ENCODE measurements at regions not wholly inside any gene's neighbourhood (a gene's known extent, or its start where the extent isn't known, plus 50 kb on each side); places are given as distances from the start of the nearest gene placed in this dataset.

DNA sequence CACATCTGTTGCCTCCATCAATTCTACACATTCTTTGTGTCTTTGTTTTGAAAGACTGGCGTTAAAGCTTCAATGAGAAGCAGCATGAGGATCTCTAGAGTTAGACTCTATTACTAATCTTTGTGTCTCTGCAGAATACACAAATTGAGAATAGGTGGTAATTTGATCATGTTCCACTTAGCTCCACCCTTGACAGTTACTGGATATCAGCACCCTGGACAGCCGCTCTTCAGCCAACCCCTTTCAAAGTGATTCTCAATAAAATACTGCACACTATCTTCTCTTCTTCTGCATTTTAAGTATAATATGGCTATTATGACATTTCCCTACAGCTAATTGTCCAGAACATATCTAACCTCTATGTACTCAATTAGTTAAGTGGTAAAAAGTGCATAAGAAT, 54.3 kb upstream of the CNR1 start:
- H3K4me1 ChIP-seq: no peaks in the 10 kb centered on the region
- ATAC-seq (no peak), DNase-seq (no peak)
- intact Hi-C loops (cut with DNase I): no loop called here
- H3K4me3 ChIP-seq: no peak overlapping the region
- TF ChIP-seq POLR2A (IDR thresholded peaks at IDR 0.05): no peak
- H3K27ac ChIP-seq: no peak overlapping the region
- WGBS, 4 donors: 48 to 68% (median 65%) methylated on average over 2 of the region's 2 CpGs
- H3K9me3 ChIP-seq: no peaks in the 10 kb centered on the region
- no peaks in the 10 kb centered on the region for H3K36me3 ChIP-seq
- H3K27me3 ChIP-seq: no peaks in the 10 kb centered on the region

GRCh38 chr6:88216182-88216581, 50.0 kb upstream of the CNR1 start:
- Histone ChIP-seq H3K4me1 (no peaks in the 10 kb centered on the region), H3K4me3 (no peak overlapping the region), H3K36me3 (no peaks in the 10 kb centered on the region), H3K27me3 (peaks cover 0 to 2% (median 0%) of the 10 kb centered on the region in 9 donors), H3K27ac (no peak overlapping the region), H3K9me3 (no peaks in the 10 kb centered on the region)
- intact Hi-C loops (cut with DNase I): no loop called here
- 82 to 94% (median 86%) methylated on average over 2 of the region's 2 CpGs for WGBS, 4 donors
- TF ChIP-seq CTCF (IDR thresholded peaks at IDR 0.05) (no peak), POLR2A (IDR thresholded peaks at IDR 0.05) (no peak)
- DNase-seq (no peak), ATAC-seq (no peak)
